IPS-18a (cell line): ENCODE measurements at regions not wholly inside any gene's neighbourhood (a gene's known extent, or its start where the extent isn't known, plus 50 kb on each side); places are given as distances from the start of the nearest gene placed in this dataset.

Experiments
- H3K27ac ChIP-seq: one replicate; pipeline ENCODE4 v1.5.1; 2013; ENCODE audit warnings: low read length
- H3K27me3 ChIP-seq: one replicate; pipeline ENCODE4 v1.6.1; 2013; ENCODE audit warnings: mild to moderate bottlenecking, low read length; ENCODE audit not compliant: control insufficient read depth, insufficient read depth
- H3K36me3 ChIP-seq: one replicate; pipeline ENCODE4 v1.6.1; 2013; ENCODE audit warnings: low read depth, low read length; ENCODE audit not compliant: control insufficient read depth
- H3K4me1 ChIP-seq: one replicate; pipeline ENCODE4 v1.6.1; 2013; ENCODE audit warnings: low read depth, low read length; ENCODE audit not compliant: control insufficient read depth
- H3K4me3 ChIP-seq: one replicate; pipeline ENCODE4 v1.5.1; 2013; ENCODE audit warnings: low read length
- H3K9ac ChIP-seq: one replicate; pipeline ENCODE4 v1.6.1; 2013; ENCODE audit warnings: mild to moderate bottlenecking, low read length, moderate library complexity
- H3K9me3 ChIP-seq: one replicate; pipeline ENCODE4 v1.6.1; 2013; ENCODE audit warnings: low read depth, low read length; ENCODE audit not compliant: control insufficient read depth

- H3K9me3 ChIP-seq, result no peaks in the 10 kb centered on the region
- H3K27ac ChIP-seq, result no peak overlapping the region
- H3K4me1 ChIP-seq, result no peaks in the 10 kb centered on the region
- H3K9ac ChIP-seq, result no peak overlapping the region
- no peak overlapping the region for H3K4me3 ChIP-seq
- H3K36me3 ChIP-seq, result no peaks in the 10 kb centered on the region
- no peaks in the 10 kb centered on the region for H3K27me3 ChIP-seq
Measured at GRCh38 chr3:124272605-124273151, 280.8 kb upstream of the ROPN1 start.

- Histone ChIP-seq H3K27ac (no peak overlapping the region), H3K9me3 (no peaks in the 10 kb centered on the region), H3K4me3 (no peak overlapping the region), H3K36me3 (no peaks in the 10 kb centered on the region), H3K9ac (no peak overlapping the region), H3K27me3 (no peaks in the 10 kb centered on the region), H3K4me1 (no peaks in the 10 kb centered on the region)
Measured at GRCh38 chr3:124273651-124274050, 281.7 kb upstream of the ROPN1 start.

GRCh38 chr3:124274051-124274450, 282.1 kb upstream of the ROPN1 start:
- no peak overlapping the region for H3K4me3 ChIP-seq
- no peaks in the 10 kb centered on the region for H3K36me3 ChIP-seq
- no peaks in the 10 kb centered on the region for H3K9me3 ChIP-seq
- no peaks in the 10 kb centered on the region for H3K27me3 ChIP-seq
- H3K4me1 ChIP-seq, result no peaks in the 10 kb centered on the region
- H3K9ac ChIP-seq, result no peak overlapping the region
- no peak overlapping the region for H3K27ac ChIP-seq

- H3K27ac ChIP-seq, result no peak overlapping the region
- no peaks in the 10 kb centered on the region for H3K4me1 ChIP-seq
- H3K9me3 ChIP-seq, result no peaks in the 10 kb centered on the region
- no peaks in the 10 kb centered on the region for H3K27me3 ChIP-seq
- no peak overlapping the region for H3K9ac ChIP-seq
- no peak overlapping the region for H3K4me3 ChIP-seq
- H3K36me3 ChIP-seq, result no peaks in the 10 kb centered on the region
Measured at GRCh38 chr3:124275412-124275811, 283.5 kb upstream of the ROPN1 start.

GRCh38 chr3:124276133-124276532, 284.2 kb upstream of the ROPN1 start:
- Histone ChIP-seq H3K27me3 (no peaks in the 10 kb centered on the region), H3K27ac (no peak overlapping the region), H3K4me1 (no peaks in the 10 kb centered on the region), H3K4me3 (no peak overlapping the region), H3K9ac (no peak overlapping the region), H3K36me3 (no peaks in the 10 kb centered on the region), H3K9me3 (no peaks in the 10 kb centered on the region)

GRCh38 chr3:124276539-124277143, 284.7 kb upstream of the ROPN1 start:
- no peak overlapping the region for H3K4me3 ChIP-seq
- H3K36me3 ChIP-seq, result no peaks in the 10 kb centered on the region
- no peaks in the 10 kb centered on the region for H3K9me3 ChIP-seq
- H3K27ac ChIP-seq, result no peak overlapping the region
- H3K4me1 ChIP-seq, result no peaks in the 10 kb centered on the region
- H3K9ac ChIP-seq, result no peak overlapping the region
- no peaks in the 10 kb centered on the region for H3K27me3 ChIP-seq

GRCh38 chr3:124277144-124277890, 285.4 kb upstream of the ROPN1 start:
- Histone ChIP-seq H3K27me3 (no peaks in the 10 kb centered on the region), H3K27ac (no peak overlapping the region), H3K36me3 (no peaks in the 10 kb centered on the region), H3K4me1 (no peaks in the 10 kb centered on the region), H3K9ac (no peak overlapping the region), H3K9me3 (no peaks in the 10 kb centered on the region), H3K4me3 (no peak overlapping the region)

- H3K27ac ChIP-seq, result no peak overlapping the region
- no peak overlapping the region for H3K9ac ChIP-seq
- no peaks in the 10 kb centered on the region for H3K9me3 ChIP-seq
- H3K27me3 ChIP-seq, result no peaks in the 10 kb centered on the region
- no peaks in the 10 kb centered on the region for H3K36me3 ChIP-seq
- no peak overlapping the region for H3K4me3 ChIP-seq
- H3K4me1 ChIP-seq, result no peaks in the 10 kb centered on the region
Measured at GRCh38 chr3:124281453-124282316, 289.8 kb upstream of the ROPN1 start.

- no peaks in the 10 kb centered on the region for H3K9me3 ChIP-seq
- H3K36me3 ChIP-seq, result no peaks in the 10 kb centered on the region
- no peak overlapping the region for H3K27ac ChIP-seq
- H3K27me3 ChIP-seq, result no peaks in the 10 kb centered on the region
- no peak overlapping the region for H3K4me3 ChIP-seq
- no peak overlapping the region for H3K9ac ChIP-seq
- H3K4me1 ChIP-seq, result no peaks in the 10 kb centered on the region
Measured at GRCh38 chr3:124282751-124283651, 291.1 kb upstream of the ROPN1 start.

GRCh38 chr3:124283652-124284023, 291.7 kb upstream of the ROPN1 start:
- no peak overlapping the region for H3K9ac ChIP-seq
- no peaks in the 10 kb centered on the region for H3K36me3 ChIP-seq
- no peaks in the 10 kb centered on the region for H3K27me3 ChIP-seq
- H3K9me3 ChIP-seq, result no peaks in the 10 kb centered on the region
- H3K27ac ChIP-seq, result no peak overlapping the region
- no peak overlapping the region for H3K4me3 ChIP-seq
- no peaks in the 10 kb centered on the region for H3K4me1 ChIP-seq

- H3K9me3 ChIP-seq, result no peaks in the 10 kb centered on the region
- no peak overlapping the region for H3K4me3 ChIP-seq
- no peak overlapping the region for H3K27ac ChIP-seq
- no peaks in the 10 kb centered on the region for H3K27me3 ChIP-seq
- H3K9ac ChIP-seq, result no peak overlapping the region
- no peaks in the 10 kb centered on the region for H3K4me1 ChIP-seq
- H3K36me3 ChIP-seq, result no peaks in the 10 kb centered on the region
Measured at GRCh38 chr3:124288996-124289395, 297.1 kb upstream of the ROPN1 start.
